ENCODE measurements at regions not wholly inside any gene's neighbourhood (a gene's known extent, or its start where the extent isn't known, plus 50 kb on each side); places are given as distances from the start of the nearest gene placed in this dataset.

GRCh38 chr6:44653091-44653490 lies 265.6 kb downstream of the CDC5L start:
- TF ChIP-seq SMC3 (IDR thresholded peaks at IDR 0.05; ENCODE audit: low read depth, low read length) (no peak), IRF3 (IDR thresholded peaks at IDR 0.05; ENCODE audit: low read depth, low read length) (no peak), TEAD4 (IDR thresholded peaks at IDR 0.05; ENCODE audit: borderline replicate concordance, insufficient read depth) (no peak), SIN3A (IDR thresholded peaks at IDR 0.05; ENCODE audit: borderline replicate concordance, low read depth, low read length) (no peak), MXI1 (IDR thresholded peaks at IDR 0.05; ENCODE audit: low read depth, low read length) (no peak), REST (IDR thresholded peaks at IDR 0.05; ENCODE audit: low read depth, low read length) (no peak), FOXM1 (IDR thresholded peaks at IDR 0.05; ENCODE audit: low read depth) (no peak), CHD2 (IDR thresholded peaks at IDR 0.05; ENCODE audit: low read length, partially characterized antibody) (no peak), FOSL2 (IDR thresholded peaks at IDR 0.05; ENCODE audit: borderline replicate concordance, low read depth) (no peak), POLR2AphosphoS5 (IDR thresholded peaks at IDR 0.05; ENCODE audit: low read depth, low read length) (no peak), USF1 (IDR thresholded peaks at IDR 0.05; ENCODE audit: borderline replicate concordance, low read depth) (no peak), JUND (IDR thresholded peaks at IDR 0.05) (no peak), MAX (IDR thresholded peaks at IDR 0.05; ENCODE audit: low read depth) (no peak), MEF2A (IDR thresholded peaks at IDR 0.05; ENCODE audit: borderline replicate concordance, low read depth) (no peak), CTCF (IDR thresholded peaks at IDR 0.05) (no peak), EZH2phosphoT487 (IDR thresholded peaks at IDR 0.05; ENCODE audit: borderline replicate concordance, low read depth) (no peak), FOXJ3 (CRISPR knock-in tag; IDR thresholded peaks at IDR 0.05) (no peak)
- ChIA-PET POLR2A (no interaction called here), CTCF (interaction anchor here (0.6 to 4.8 kb wide), 9 partner anchors 13 to 1062 kb away, joined by 3 to 39 read pairs (median 8); no protein-coding TSS in a partner anchor)
- no peaks in the 10 kb centered on the region for H3K79me2 ChIP-seq (ENCODE audit: insufficient read depth)
- no peak for DNase-seq
- H3K9ac ChIP-seq = no peak overlapping the region
- H3K4me2 ChIP-seq = no peak overlapping the region
- no peaks in the 10 kb centered on the region for H3K9me2 ChIP-seq
- no peaks in the 10 kb centered on the region for H3F3A ChIP-seq (replicated peaks; ENCODE audit: insufficient read depth)
- H4K20me1 ChIP-seq (ENCODE audit: insufficient read depth) = no peaks in the 10 kb centered on the region
- peaks cover 0 to 2% of the 10 kb centered on the region in 2 experiments; a peak in 1 of 4 replicates for H3K4me1 ChIP-seq (ENCODE audit: control insufficient read depth in 1 of 2, insufficient read depth in 2 of 2, low read depth in 1 of 2, low read length in 1 of 2)
- WGBS (ENCODE audit: low lambda C conversion rate) = 88% methylated on average over 3 of the region's 3 CpGs
- no peak overlapping the region for H2AFZ ChIP-seq (ENCODE audit: low read depth)
- no peaks in the 10 kb centered on the region for H3K27me3 ChIP-seq (ENCODE audit: insufficient read depth)
- H3K4me3 ChIP-seq (ENCODE audit: low read depth in 2 of 2, low read length in 1 of 2) = no peak overlapping the region
- no peaks in the 10 kb centered on the region for H3K9me3 ChIP-seq
- H3K27ac ChIP-seq (ENCODE audit: low read depth in 2 of 2, low read length in 1 of 2) = no peak overlapping the region
- H3K36me3 ChIP-seq (replicated peaks in 1 of 2; ENCODE audit: control insufficient read depth in 1 of 2, insufficient read depth in 2 of 2, low read length in 1 of 2) = no peaks in the 10 kb centered on the region

Data from SK-N-SH (cell line).